ENCODE measurements at regions not wholly inside any gene's neighbourhood (a gene's known extent, or its start where the extent isn't known, plus 50 kb on each side); places are given as distances from the start of the nearest gene placed in this dataset.

GRCh38 chr2:204220896-204221295 lies 284.3 kb downstream of the ICOS start:
- no peak for DNase-seq
- Histone ChIP-seq H3K4me3 (ENCODE audit: low read length) (no peak overlapping the region), H3F3A (ENCODE audit: insufficient read depth, low read length) (no peaks in the 10 kb centered on the region), H3K36me3 (replicated peaks; ENCODE audit: insufficient read depth, low read length) (no peaks in the 10 kb centered on the region), H3K79me2 (ENCODE audit: low read length) (no peaks in the 10 kb centered on the region), H3K27ac (ENCODE audit: low read length) (no peak overlapping the region), H3K4me1 (ENCODE audit: low read length) (no peaks in the 10 kb centered on the region), H4K20me1 (ENCODE audit: insufficient read depth, low read length) (no peaks in the 10 kb centered on the region), H3K4me2 (ENCODE audit: low read depth, low read length) (no peak overlapping the region), H3K9ac (ENCODE audit: low read length) (no peak overlapping the region), H3K9me3 (replicated peaks; ENCODE audit: insufficient read depth, low read length) (no peaks in the 10 kb centered on the region), H3K27me3 (replicated peaks; ENCODE audit: insufficient read depth, low read length) (no peaks in the 10 kb centered on the region), H2AFZ (ENCODE audit: low read length) (no peak overlapping the region), H3K9me2 (replicated peaks; ENCODE audit: insufficient read depth, low read length) (no peaks in the 10 kb centered on the region)
- TF ChIP-seq CTCF (IDR thresholded peaks at IDR 0.05; ENCODE audit: low read length), result no peak
- TF ChIP-seq EZH2 (optimal IDR thresholded peaks at IDR 0.05; ENCODE audit: low read depth, low read length), result no peak
- TF ChIP-seq EZH2phosphoT487 (IDR thresholded peaks at IDR 0.05; ENCODE audit: low read length), result no peak

- H2AFZ ChIP-seq (ENCODE audit: low read length), result no peak overlapping the region
- H3K36me3 ChIP-seq (replicated peaks; ENCODE audit: insufficient read depth, low read length), result no peaks in the 10 kb centered on the region
- no peaks in the 10 kb centered on the region for H3K27me3 ChIP-seq (replicated peaks; ENCODE audit: insufficient read depth, low read length)
- H3K27ac ChIP-seq (ENCODE audit: low read length), result no peak overlapping the region
- no peaks in the 10 kb centered on the region for H3K79me2 ChIP-seq (ENCODE audit: low read length)
- no peak overlapping the region for H3K4me3 ChIP-seq (ENCODE audit: low read length)
- H3K9me2 ChIP-seq (replicated peaks; ENCODE audit: insufficient read depth, low read length), result no peaks in the 10 kb centered on the region
- H3K4me2 ChIP-seq (ENCODE audit: low read depth, low read length), result no peak overlapping the region
- H3F3A ChIP-seq (ENCODE audit: insufficient read depth, low read length), result no peaks in the 10 kb centered on the region
- TF ChIP-seq CTCF (IDR thresholded peaks at IDR 0.05; ENCODE audit: low read length) (no peak), EZH2 (optimal IDR thresholded peaks at IDR 0.05; ENCODE audit: low read depth, low read length) (no peak), EZH2phosphoT487 (IDR thresholded peaks at IDR 0.05; ENCODE audit: low read length) (no peak)
- H3K4me1 ChIP-seq (ENCODE audit: low read length), result no peaks in the 10 kb centered on the region
- no peaks in the 10 kb centered on the region for H4K20me1 ChIP-seq (ENCODE audit: insufficient read depth, low read length)
- H3K9ac ChIP-seq (ENCODE audit: low read length), result no peak overlapping the region
- no peaks in the 10 kb centered on the region for H3K9me3 ChIP-seq (replicated peaks; ENCODE audit: insufficient read depth, low read length)
- no peak for DNase-seq
Measured at GRCh38 chr2:204223046-204223445, 286.5 kb downstream of the ICOS start.

GRCh38 chr2:204223544-204223943 lies 287.0 kb downstream of the ICOS start:
- TF ChIP-seq EZH2 (optimal IDR thresholded peaks at IDR 0.05; ENCODE audit: low read depth, low read length) (no peak), EZH2phosphoT487 (IDR thresholded peaks at IDR 0.05; ENCODE audit: low read length) (no peak), CTCF (IDR thresholded peaks at IDR 0.05; ENCODE audit: low read length) (no peak)
- H3K27ac ChIP-seq (ENCODE audit: low read length), result no peak overlapping the region
- no peak overlapping the region for H3K9ac ChIP-seq (ENCODE audit: low read length)
- H2AFZ ChIP-seq (ENCODE audit: low read length), result no peak overlapping the region
- no peaks in the 10 kb centered on the region for H3K4me1 ChIP-seq (ENCODE audit: low read length)
- DNase-seq, result no peak
- no peaks in the 10 kb centered on the region for H3K79me2 ChIP-seq (ENCODE audit: low read length)
- no peaks in the 10 kb centered on the region for H3K27me3 ChIP-seq (replicated peaks; ENCODE audit: insufficient read depth, low read length)
- no peaks in the 10 kb centered on the region for H3K9me3 ChIP-seq (replicated peaks; ENCODE audit: insufficient read depth, low read length)
- no peak overlapping the region for H3K4me2 ChIP-seq (ENCODE audit: low read depth, low read length)
- no peaks in the 10 kb centered on the region for H3F3A ChIP-seq (ENCODE audit: insufficient read depth, low read length)
- no peak overlapping the region for H3K4me3 ChIP-seq (ENCODE audit: low read length)
- H3K9me2 ChIP-seq (replicated peaks; ENCODE audit: insufficient read depth, low read length), result no peaks in the 10 kb centered on the region
- no peaks in the 10 kb centered on the region for H4K20me1 ChIP-seq (ENCODE audit: insufficient read depth, low read length)
- no peaks in the 10 kb centered on the region for H3K36me3 ChIP-seq (replicated peaks; ENCODE audit: insufficient read depth, low read length)
